ENCODE measurements at regions not wholly inside any gene's neighbourhood (a gene's known extent, or its start where the extent isn't known, plus 50 kb on each side); places are given as distances from the start of the nearest gene placed in this dataset.

GRCh38 chr5:144033486-144033885 is 137.0 kb downstream of the YIPF5 start:
- TF ChIP-seq, protein P1, sequence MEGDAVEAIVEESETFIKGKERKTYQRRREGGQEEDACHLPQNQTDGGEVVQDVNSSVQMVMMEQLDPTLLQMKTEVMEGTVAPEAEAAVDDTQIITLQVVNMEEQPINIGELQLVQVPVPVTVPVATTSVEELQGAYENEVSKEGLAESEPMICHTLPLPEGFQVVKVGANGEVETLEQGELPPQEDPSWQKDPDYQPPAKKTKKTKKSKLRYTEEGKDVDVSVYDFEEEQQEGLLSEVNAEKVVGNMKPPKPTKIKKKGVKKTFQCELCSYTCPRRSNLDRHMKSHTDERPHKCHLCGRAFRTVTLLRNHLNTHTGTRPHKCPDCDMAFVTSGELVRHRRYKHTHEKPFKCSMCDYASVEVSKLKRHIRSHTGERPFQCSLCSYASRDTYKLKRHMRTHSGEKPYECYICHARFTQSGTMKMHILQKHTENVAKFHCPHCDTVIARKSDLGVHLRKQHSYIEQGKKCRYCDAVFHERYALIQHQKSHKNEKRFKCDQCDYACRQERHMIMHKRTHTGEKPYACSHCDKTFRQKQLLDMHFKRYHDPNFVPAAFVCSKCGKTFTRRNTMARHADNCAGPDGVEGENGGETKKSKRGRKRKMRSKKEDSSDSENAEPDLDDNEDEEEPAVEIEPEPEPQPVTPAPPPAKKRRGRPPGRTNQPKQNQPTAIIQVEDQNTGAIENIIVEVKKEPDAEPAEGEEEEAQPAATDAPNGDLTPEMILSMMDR (IDR thresholded peaks at IDR 0.05) = no peak
- Mint-ChIP-seq H3K4me3 (ENCODE audit: unreplicated experiment) (no peak overlapping the region), H3K36me3 (ENCODE audit: unreplicated experiment) (no peaks in the 10 kb centered on the region), H3K27ac (ENCODE audit: unreplicated experiment) (no peak overlapping the region), H3K9me3 (ENCODE audit: unreplicated experiment) (no peaks in the 10 kb centered on the region), H3K4me1 (ENCODE audit: unreplicated experiment) (peaks cover 16% of the 10 kb centered on the region), H3K27me3 (ENCODE audit: unreplicated experiment) (peaks cover 4% of the 10 kb centered on the region)
- DNase-seq (ENCODE audit: extremely low spot score, unreplicated experiment) = no peak

- Mint-ChIP-seq H3K4me3 (ENCODE audit: unreplicated experiment) (no peak overlapping the region), H3K27ac (ENCODE audit: unreplicated experiment) (no peak overlapping the region), H3K36me3 (ENCODE audit: unreplicated experiment) (no peaks in the 10 kb centered on the region), H3K9me3 (ENCODE audit: unreplicated experiment) (no peaks in the 10 kb centered on the region), H3K27me3 (ENCODE audit: unreplicated experiment) (peaks cover 4% of the 10 kb centered on the region), H3K4me1 (ENCODE audit: unreplicated experiment) (peaks cover 14% of the 10 kb centered on the region)
- TF ChIP-seq, protein P1 (IDR thresholded peaks at IDR 0.05) = no peak
- DNase-seq (ENCODE audit: extremely low spot score, unreplicated experiment) = no peak
Observed at GRCh38 chr5:144035046-144035740, 135.3 kb downstream of the YIPF5 start.

- H3K9me3 Mint-ChIP-seq (ENCODE audit: unreplicated experiment) = no peaks in the 10 kb centered on the region
- no peak overlapping the region for H3K27ac Mint-ChIP-seq (ENCODE audit: unreplicated experiment)
- no peak overlapping the region for H3K4me3 Mint-ChIP-seq (ENCODE audit: unreplicated experiment)
- TF ChIP-seq, protein P1 (IDR thresholded peaks at IDR 0.05) = no peak
- peaks cover 4% of the 10 kb centered on the region for H3K27me3 Mint-ChIP-seq (ENCODE audit: unreplicated experiment)
- no peaks in the 10 kb centered on the region for H3K36me3 Mint-ChIP-seq (ENCODE audit: unreplicated experiment)
- peaks cover 25% of the 10 kb centered on the region for H3K4me1 Mint-ChIP-seq (ENCODE audit: unreplicated experiment)
- no peak for DNase-seq (ENCODE audit: extremely low spot score, unreplicated experiment)
Observed at GRCh38 chr5:144036476-144036875, 134.0 kb downstream of the YIPF5 start.

DNA sequence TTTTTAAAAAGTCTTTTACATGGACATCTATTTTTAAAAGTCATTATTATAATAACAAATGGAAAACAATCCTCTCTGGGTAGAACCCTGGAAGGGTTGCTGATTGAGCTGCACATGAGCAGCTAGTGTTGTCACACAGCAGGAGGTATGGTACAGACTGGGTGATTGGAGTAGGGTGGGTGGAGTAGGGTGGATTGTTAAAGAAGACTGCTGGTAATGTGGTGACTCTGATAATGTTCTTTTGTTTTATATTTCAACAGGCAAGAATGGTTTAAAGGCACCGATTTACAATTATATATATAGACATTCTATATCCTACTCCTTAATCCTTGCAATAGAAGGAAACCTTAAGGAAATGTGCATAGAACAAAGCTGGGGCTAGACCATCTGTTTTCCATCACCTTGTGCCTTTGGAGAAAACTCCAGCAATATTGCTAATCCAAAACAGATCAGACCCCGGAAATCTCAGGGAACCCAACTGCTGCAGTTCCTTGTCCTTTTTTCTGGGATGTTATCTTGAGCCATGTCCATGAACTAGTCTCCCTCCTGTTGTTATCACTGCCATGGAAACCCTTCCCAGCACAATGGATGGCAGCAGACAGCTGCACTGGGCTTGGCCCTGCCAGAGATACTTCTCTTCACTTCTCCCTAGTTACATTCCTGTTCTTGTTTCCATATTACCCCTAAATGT is 129.7 kb downstream of the YIPF5 start:
- peaks cover 20% of the 10 kb centered on the region for H3K4me1 Mint-ChIP-seq (ENCODE audit: unreplicated experiment)
- no peak overlapping the region for H3K4me3 Mint-ChIP-seq (ENCODE audit: unreplicated experiment)
- TF ChIP-seq, protein P1 (IDR thresholded peaks at IDR 0.05) = no peak
- DNase-seq (ENCODE audit: extremely low spot score, unreplicated experiment) = no peak
- H3K9me3 Mint-ChIP-seq (ENCODE audit: unreplicated experiment) = no peaks in the 10 kb centered on the region
- H3K27me3 Mint-ChIP-seq (ENCODE audit: unreplicated experiment) = no peaks in the 10 kb centered on the region
- no peaks in the 10 kb centered on the region for H3K36me3 Mint-ChIP-seq (ENCODE audit: unreplicated experiment)
- H3K27ac Mint-ChIP-seq (ENCODE audit: unreplicated experiment) = no peak overlapping the region

DNA sequence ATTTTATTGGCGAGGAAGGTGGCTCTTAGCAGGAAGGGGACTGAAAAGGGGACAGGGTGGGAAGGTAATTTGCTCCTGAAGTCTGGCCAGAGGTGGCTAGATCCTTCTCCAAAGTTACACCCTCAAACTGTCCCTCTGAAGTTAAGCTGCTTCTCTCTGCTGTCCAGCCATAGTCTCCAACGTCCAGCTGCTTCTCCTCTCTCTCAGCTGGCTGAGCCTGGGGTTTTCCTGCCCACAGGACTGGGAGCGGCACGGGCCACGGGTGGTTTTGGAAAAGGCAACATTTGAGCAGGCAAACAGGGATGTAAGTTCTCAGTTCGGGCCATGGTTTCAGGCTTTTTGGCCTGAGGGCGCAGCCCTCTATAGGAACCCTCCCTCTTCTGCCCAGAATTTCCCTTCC is 128.3 kb downstream of the YIPF5 start:
- H3K9me3 Mint-ChIP-seq (ENCODE audit: unreplicated experiment) = no peaks in the 10 kb centered on the region
- no peak overlapping the region for H3K27ac Mint-ChIP-seq (ENCODE audit: unreplicated experiment)
- H3K4me1 Mint-ChIP-seq (ENCODE audit: unreplicated experiment) = peaks cover 13% of the 10 kb centered on the region
- H3K36me3 Mint-ChIP-seq (ENCODE audit: unreplicated experiment) = no peaks in the 10 kb centered on the region
- TF ChIP-seq, protein P1 (IDR thresholded peaks at IDR 0.05) = no peak
- no peak overlapping the region for H3K4me3 Mint-ChIP-seq (ENCODE audit: unreplicated experiment)
- DNase-seq (ENCODE audit: extremely low spot score, unreplicated experiment) = no peak
- no peaks in the 10 kb centered on the region for H3K27me3 Mint-ChIP-seq (ENCODE audit: unreplicated experiment)
